ENCODE measurements at regions not wholly inside any gene's neighbourhood (a gene's known extent, or its start where the extent isn't known, plus 50 kb on each side); places are given as distances from the start of the nearest gene placed in this dataset.

- Histone ChIP-seq H3K4me1 (ENCODE audit: insufficient read depth) (peaks cover 62% of the 10 kb centered on the region), H3K79me2 (replicated peaks; ENCODE audit: insufficient read depth) (no peaks in the 10 kb centered on the region), H3K27ac (ENCODE audit: low read depth) (no peak overlapping the region), H2AFZ (no peak overlapping the region), H3K4me3 (no peak overlapping the region), H4K20me1 (replicated peaks; ENCODE audit: insufficient read depth) (no peaks in the 10 kb centered on the region), H3K4me2 (no peak overlapping the region), H3K36me3 (ENCODE audit: insufficient read depth) (no peaks in the 10 kb centered on the region), H3K9me2 (ENCODE audit: insufficient read depth) (no peaks in the 10 kb centered on the region), H3K27me3 (ENCODE audit: insufficient read depth) (no peaks in the 10 kb centered on the region), H3F3A (replicated peaks; ENCODE audit: low read depth) (0 out of 2 replicates have a peak, but pooled peaks cover 7% of the 10 kb centered on the region)
- Mint-ChIP-seq H3K27me3 (ENCODE audit: insufficient read depth, low read depth, poor library complexity) (peaks cover 11% of the 10 kb centered on the region), H3K9me3 (peaks cover 9% of the 10 kb centered on the region), H3K27ac (no peak overlapping the region), H3K4me1 (peaks cover 52% of the 10 kb centered on the region), H3K36me3 (ENCODE audit: low read depth) (peaks cover 12% of the 10 kb centered on the region; the same call in 2 of the 3 replicates), H3K4me3 (no peak overlapping the region)
- ATAC-seq (no peak), DNase-seq (ENCODE audit: low spot score) (no peak)
- TF ChIP-seq ZNF114 (CRISPR knock-in tag; IDR thresholded peaks at IDR 0.05): no peak
- TF ChIP-seq CREB1 (CRISPR knock-in tag; IDR thresholded peaks at IDR 0.05; ENCODE audit: low read depth): no peak
- TF ChIP-seq CTCF (conservative IDR thresholded peaks at IDR 0.05; ENCODE audit: low read depth in 2 of 2): no peak
- no peak for TF ChIP-seq STAT1 (IDR thresholded peaks at IDR 0.05; ENCODE audit: unreplicated experiment)
- no peak for TF ChIP-seq NANOG (IDR thresholded peaks at IDR 0.05; ENCODE audit: borderline replicate concordance)
- TF ChIP-seq JUNB (IDR thresholded peaks at IDR 0.05; ENCODE audit: unreplicated experiment): no peak
- no peak for TF ChIP-seq ETS1 (IDR thresholded peaks at IDR 0.05)
- no peak for TF ChIP-seq EZH2phosphoT487 (IDR thresholded peaks at IDR 0.05; ENCODE audit: unreplicated experiment)
Observed at GRCh38 chr16:9153502-9153864, 62.0 kb downstream of the HAPSTR1 start.

- H3F3A ChIP-seq (replicated peaks; ENCODE audit: low read depth): 0 out of 2 replicates have a peak, but pooled peaks cover 7% of the 10 kb centered on the region
- peak; percentile 51 for ATAC-seq
- peaks cover 42% of the 10 kb centered on the region for H3K4me1 Mint-ChIP-seq
- H3K79me2 ChIP-seq (replicated peaks; ENCODE audit: insufficient read depth): no peaks in the 10 kb centered on the region
- no peak overlapping the region for H3K27ac Mint-ChIP-seq
- peaks cover 9% of the 10 kb centered on the region for H3K27me3 Mint-ChIP-seq (ENCODE audit: insufficient read depth, low read depth, poor library complexity)
- peaks cover 7% of the 10 kb centered on the region for H3K9me3 Mint-ChIP-seq
- H2AFZ ChIP-seq: no peak overlapping the region
- H3K4me3 Mint-ChIP-seq: no peak overlapping the region
- H3K4me2 ChIP-seq: peak overlapping the region; percentile 26; the same call in 1 of the 2 replicates
- H3K9me2 ChIP-seq (ENCODE audit: insufficient read depth): no peaks in the 10 kb centered on the region
- H4K20me1 ChIP-seq (replicated peaks; ENCODE audit: insufficient read depth): no peaks in the 10 kb centered on the region
- H3K36me3 ChIP-seq (ENCODE audit: insufficient read depth): no peaks in the 10 kb centered on the region
- 0 out of 2 replicates have a peak overlapping the region, but pooled peaks have one; percentile 23 for H3K4me3 ChIP-seq
- peaks cover 49% of the 10 kb centered on the region for H3K4me1 ChIP-seq (ENCODE audit: insufficient read depth)
- DNase-seq (ENCODE audit: low spot score): peak; percentile 43
- H3K27me3 ChIP-seq (ENCODE audit: insufficient read depth): no peaks in the 10 kb centered on the region
- no peak overlapping the region for H3K27ac ChIP-seq (ENCODE audit: low read depth)
- H3K36me3 Mint-ChIP-seq (ENCODE audit: low read depth): peaks cover 12% of the 10 kb centered on the region; the same call in 2 of the 3 replicates
- TF ChIP-seq ZNF462 (CRISPR knock-in tag; IDR thresholded peaks at IDR 0.05): no peak
Observed at GRCh38 chr16:9154567-9155410, 63.3 kb downstream of the HAPSTR1 start.
